Ascending aorta (tissue), 2 donors: ENCODE measurements at regions not wholly inside any gene's neighbourhood (a gene's known extent, or its start where the extent isn't known, plus 50 kb on each side); places are given as distances from the start of the nearest gene placed in this dataset.

Experiments
- DNase-seq, 2 donors: peaks; one replicate each; pipeline ENCODE4 v3.0.0-alpha.2; 2019; ENCODE audit warnings: low spot score in 2 of 2
- H3K27ac ChIP-seq, 2 donors: fragments of 200-600 bp; sonication (generic); one replicate each; pipeline ENCODE4 v1.5.1; 2016 to 2017; ENCODE audit warnings: mild to moderate bottlenecking in 1 of 2
- H3K27me3 ChIP-seq: fragments of 200-600 bp; sonication (generic); one replicate; pipeline ENCODE4 v1.5.1; 2017
- H3K36me3 ChIP-seq, 2 donors: fragments of 200-600 bp; sonication (generic); one replicate each; pipeline ENCODE4 v1.5.1; 2016
- H3K4me1 ChIP-seq, 2 donors: fragments of 200-600 bp; sonication (generic); one replicate each; pipeline ENCODE4 v1.5.1; 2016 to 2017; ENCODE audit warnings: mild to moderate bottlenecking in 1 of 2
- H3K4me3 ChIP-seq, 2 donors: fragments of 200-600 bp; sonication (generic); one replicate each; pipeline ENCODE4 v1.5.1; 2016 to 2017; ENCODE audit warnings: mild to moderate bottlenecking in 1 of 2
- H3K9me3 ChIP-seq, 2 donors: fragments of 200-600 bp; sonication (generic); one replicate each; pipeline ENCODE4 v1.5.1; 2016
- intact Hi-C: fragments of 100-400 bp; cut with DNase I; formaldehyde crosslinking; loops from one replicate; pipeline ENCODE4 v1.15.1; 2023
- TF ChIP-seq, protein P1 (sequence below), 3 experiments: fragments of 200-600 bp in 2 of 3; fragments of 450-650 bp in 1 of 3; sonication (generic) in 2 of 3; IDR thresholded peaks; one replicate each; pipeline ENCODE4 v1.5.1; 2016 to 2019; ENCODE audit warnings: antibody characterized with exemption in 3 of 3, mild to moderate bottlenecking in 1 of 3, moderate library complexity in 1 of 3

DNA sequence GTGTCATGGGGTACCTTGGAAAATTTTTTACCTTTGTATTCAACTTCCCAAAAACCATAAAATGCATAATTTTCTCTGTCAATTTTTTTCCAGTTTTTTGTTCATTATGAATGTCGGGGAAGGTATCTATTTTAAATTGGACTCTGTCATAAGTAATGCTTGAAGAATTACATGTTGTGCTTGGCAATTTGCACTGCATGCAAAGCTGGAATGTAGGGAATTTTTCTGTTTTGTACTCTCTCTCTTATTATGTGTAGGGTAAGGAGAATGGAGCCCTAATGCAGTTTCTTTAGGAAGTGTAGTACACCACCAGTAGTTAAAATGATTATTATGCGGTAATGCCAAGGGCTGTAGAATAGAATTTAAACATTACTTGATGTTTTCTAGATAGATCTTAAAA, 137.7 kb upstream of the LIMCH1 start:
- peaks cover 0 to 28% of the 10 kb centered on the region in 2 donors for H3K4me1 ChIP-seq
- intact Hi-C loops, result no loop called here
- TF ChIP-seq, protein P1, sequence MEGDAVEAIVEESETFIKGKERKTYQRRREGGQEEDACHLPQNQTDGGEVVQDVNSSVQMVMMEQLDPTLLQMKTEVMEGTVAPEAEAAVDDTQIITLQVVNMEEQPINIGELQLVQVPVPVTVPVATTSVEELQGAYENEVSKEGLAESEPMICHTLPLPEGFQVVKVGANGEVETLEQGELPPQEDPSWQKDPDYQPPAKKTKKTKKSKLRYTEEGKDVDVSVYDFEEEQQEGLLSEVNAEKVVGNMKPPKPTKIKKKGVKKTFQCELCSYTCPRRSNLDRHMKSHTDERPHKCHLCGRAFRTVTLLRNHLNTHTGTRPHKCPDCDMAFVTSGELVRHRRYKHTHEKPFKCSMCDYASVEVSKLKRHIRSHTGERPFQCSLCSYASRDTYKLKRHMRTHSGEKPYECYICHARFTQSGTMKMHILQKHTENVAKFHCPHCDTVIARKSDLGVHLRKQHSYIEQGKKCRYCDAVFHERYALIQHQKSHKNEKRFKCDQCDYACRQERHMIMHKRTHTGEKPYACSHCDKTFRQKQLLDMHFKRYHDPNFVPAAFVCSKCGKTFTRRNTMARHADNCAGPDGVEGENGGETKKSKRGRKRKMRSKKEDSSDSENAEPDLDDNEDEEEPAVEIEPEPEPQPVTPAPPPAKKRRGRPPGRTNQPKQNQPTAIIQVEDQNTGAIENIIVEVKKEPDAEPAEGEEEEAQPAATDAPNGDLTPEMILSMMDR (IDR thresholded peaks at IDR 0.05), result no peak
- H3K27ac ChIP-seq, result peak overlapping the region; percentile 42 to 67
- DNase-seq, result no peak
- peak overlapping the region in 1 of 2 donors; percentile 5 for H3K4me3 ChIP-seq
- H3K27me3 ChIP-seq, result no peaks in the 10 kb centered on the region
- H3K36me3 ChIP-seq, result no peaks in the 10 kb centered on the region
- H3K9me3 ChIP-seq, result no peaks in the 10 kb centered on the region

DNA sequence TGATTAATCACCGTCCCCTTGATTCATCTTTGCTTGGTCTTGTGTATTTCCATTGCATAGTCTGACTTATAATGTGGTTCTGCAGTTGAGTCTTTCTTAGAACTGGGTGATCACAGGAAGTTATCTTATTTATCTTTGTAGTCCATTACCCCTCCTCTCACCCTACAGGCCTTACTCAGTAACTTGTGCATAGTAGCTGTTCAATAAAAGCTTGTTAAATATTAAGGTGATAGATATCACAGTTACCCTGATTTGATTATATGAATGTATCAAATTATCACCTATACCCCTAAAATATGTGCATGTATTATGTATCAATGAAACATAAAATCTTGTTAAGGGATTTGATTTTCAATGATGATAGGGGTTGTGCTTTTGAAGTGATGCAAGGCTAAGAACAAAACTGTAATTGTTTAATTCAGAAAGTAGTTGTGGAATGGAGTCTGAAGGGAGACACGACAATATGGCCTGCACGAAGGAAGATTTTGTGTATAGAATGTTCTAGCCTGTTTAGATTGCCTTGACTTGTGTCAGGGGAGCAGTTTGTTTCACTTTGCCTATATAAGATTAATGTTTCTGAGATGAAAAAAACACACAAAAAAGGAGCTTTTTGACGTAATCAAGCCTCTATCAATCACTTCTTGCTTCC, 132.4 kb upstream of the LIMCH1 start:
- TF ChIP-seq, protein P1 (IDR thresholded peaks at IDR 0.05), result no peak
- peak overlapping the region in 1 of 2 donors; percentile 9 for H3K4me3 ChIP-seq
- peak overlapping the region in 1 of 2 donors; percentile 2 for H3K27ac ChIP-seq
- H3K27me3 ChIP-seq, result no peaks in the 10 kb centered on the region
- no peak for DNase-seq
- H3K4me1 ChIP-seq, result peaks cover 0 to 22% of the 10 kb centered on the region in 2 donors
- H3K36me3 ChIP-seq, result no peaks in the 10 kb centered on the region
- no peaks in the 10 kb centered on the region for H3K9me3 ChIP-seq
- intact Hi-C loops, result no loop called here

DNA sequence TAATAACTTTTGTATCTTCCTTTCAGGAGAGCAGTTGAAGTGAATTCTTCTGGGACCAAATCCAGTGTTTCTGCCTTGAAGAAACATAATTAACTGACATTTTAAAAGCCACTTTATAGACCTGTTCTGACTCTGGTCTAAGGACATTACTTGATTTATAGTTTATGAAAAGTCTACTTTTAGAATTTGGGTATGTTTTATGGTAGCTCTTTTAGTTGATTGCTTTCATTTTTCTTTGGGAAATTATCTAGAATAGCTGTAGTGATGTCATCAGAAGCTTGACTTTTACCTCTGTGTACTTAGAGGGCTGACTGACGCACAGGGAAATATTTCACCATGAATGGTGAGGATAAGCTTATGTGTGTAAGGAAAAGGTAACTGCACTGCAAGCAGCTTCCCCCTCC, 131.8 kb upstream of the LIMCH1 start:
- intact Hi-C loops, result no loop called here
- Histone ChIP-seq H3K36me3 (no peaks in the 10 kb centered on the region), H3K4me3 (peak overlapping the region in 1 of 2 donors; percentile 9), H3K27me3 (no peaks in the 10 kb centered on the region), H3K27ac (peak overlapping the region in 1 of 2 donors; percentile 2), H3K4me1 (peaks cover 0 to 22% of the 10 kb centered on the region in 2 donors), H3K9me3 (no peaks in the 10 kb centered on the region)
- TF ChIP-seq, protein P1 (IDR thresholded peaks at IDR 0.05), result no peak
- DNase-seq, result no peak

DNA sequence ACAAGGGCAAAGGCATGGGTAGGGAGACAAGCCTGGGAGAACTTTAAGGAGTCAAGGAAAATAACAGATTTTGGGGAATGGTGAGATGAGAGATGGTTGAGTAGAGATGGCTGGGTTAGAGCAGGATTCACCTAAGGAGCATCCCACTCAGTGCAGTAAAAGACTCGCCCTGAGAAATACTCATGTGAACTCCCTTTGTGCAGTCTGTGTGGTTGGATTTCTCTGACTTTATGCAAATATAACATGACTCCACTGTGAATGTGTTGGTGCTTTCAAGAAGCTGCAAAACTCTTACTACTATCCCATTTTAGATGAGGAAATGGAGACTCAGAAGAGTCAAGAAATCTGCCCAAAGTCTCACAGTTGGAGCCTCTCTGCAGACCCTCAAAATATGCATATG, 129.8 kb upstream of the LIMCH1 start:
- intact Hi-C loops, result no loop called here
- H3K27ac ChIP-seq, result no peak overlapping the region
- no peak for DNase-seq
- H3K27me3 ChIP-seq, result no peaks in the 10 kb centered on the region
- H3K36me3 ChIP-seq, result no peaks in the 10 kb centered on the region
- H3K4me1 ChIP-seq, result peaks cover 0 to 22% of the 10 kb centered on the region in 2 donors
- H3K4me3 ChIP-seq, result no peak overlapping the region
- H3K9me3 ChIP-seq, result no peaks in the 10 kb centered on the region
- TF ChIP-seq, protein P1 (IDR thresholded peaks at IDR 0.05), result no peak

DNA sequence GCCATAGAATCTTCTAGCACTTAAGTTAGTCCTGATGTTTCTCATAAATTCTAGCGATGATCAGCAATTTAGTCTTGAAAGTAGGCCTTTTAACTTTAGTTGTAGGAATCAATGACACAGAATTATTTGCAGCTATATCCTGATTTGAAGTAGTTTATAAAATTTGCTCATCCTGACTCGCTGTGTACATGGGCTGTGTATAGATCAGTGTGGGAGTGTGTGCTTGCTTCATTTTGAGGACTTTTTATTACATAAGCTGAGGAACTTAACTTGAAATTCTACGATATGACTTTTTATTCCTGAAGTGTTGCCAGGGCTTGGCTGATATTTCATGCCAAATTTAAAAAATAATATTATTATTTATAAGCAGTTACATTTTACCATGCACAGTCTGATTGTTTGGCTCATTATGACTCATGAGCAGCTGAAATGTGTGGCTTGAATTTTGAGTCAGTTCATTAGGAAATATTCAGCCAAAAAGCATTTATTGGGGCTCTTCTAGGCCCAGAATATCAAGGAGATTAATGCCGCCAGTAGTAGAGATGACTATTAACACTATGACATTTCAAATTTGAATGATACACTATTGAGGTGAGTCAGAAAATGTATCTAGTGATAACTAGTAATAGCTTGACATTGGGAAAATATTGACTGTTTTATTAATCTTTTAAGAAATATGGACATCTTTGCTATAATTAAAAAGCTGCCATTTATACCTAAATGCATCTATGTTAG, 128.9 kb upstream of the LIMCH1 start:
- Histone ChIP-seq H3K27me3 (no peaks in the 10 kb centered on the region), H3K4me3 (no peak overlapping the region), H3K36me3 (no peaks in the 10 kb centered on the region), H3K9me3 (no peaks in the 10 kb centered on the region), H3K4me1 (peaks cover 0 to 22% of the 10 kb centered on the region in 2 donors), H3K27ac (no peak overlapping the region)
- no peak for DNase-seq
- TF ChIP-seq, protein P1 (IDR thresholded peaks at IDR 0.05), result no peak
- intact Hi-C loops, result no loop called here
